ENCODE measurements at regions not wholly inside any gene's neighbourhood (a gene's known extent, or its start where the extent isn't known, plus 50 kb on each side); places are given as distances from the start of the nearest gene placed in this dataset.

DNA sequence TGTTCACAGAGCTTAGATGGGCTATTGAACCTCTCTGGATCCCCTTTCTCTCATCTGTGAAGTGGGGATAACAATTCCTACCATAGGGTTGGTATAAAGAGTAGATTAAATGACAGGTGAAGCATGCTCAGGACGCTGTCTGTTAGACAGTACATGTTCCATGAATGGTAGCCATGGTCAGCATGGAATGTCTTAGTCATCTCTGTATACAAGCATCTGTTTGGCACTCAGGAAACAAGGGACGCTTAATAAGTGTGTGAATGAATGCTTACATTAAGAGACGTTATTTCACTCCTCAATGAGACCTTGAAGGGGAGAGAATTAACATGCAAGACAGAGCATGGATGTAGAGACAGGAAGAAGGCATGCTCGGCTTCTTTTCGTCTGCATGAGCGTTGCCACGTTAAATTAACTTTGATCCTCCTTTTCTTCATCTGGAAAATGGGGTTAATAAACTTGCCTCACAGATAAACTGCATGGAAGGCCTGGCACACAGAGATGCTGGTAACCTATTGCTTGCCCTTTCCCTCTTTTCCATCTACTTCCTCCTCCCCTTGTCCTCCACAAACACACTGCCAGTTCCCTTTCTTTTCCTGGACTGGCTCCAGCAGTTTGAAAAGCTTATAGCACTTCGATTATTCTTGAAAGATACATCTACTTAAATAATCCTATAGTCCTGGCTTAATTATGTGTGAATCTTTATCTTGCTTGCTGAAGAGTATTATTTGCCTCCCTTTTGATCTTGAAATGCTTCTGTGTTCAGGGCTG is 267.2 kb upstream of the MTNR1B start:
- Histone ChIP-seq H3K27ac (ENCODE audit: low read depth, low read length) (no peak overlapping the region), H3K4me3 (ENCODE audit: low read depth, low read length) (no peak overlapping the region), H3K9ac (ENCODE audit: low read depth, low read length) (no peak overlapping the region), H3K4me1 (ENCODE audit: control insufficient read depth, insufficient read depth, low read length) (0 out of 2 replicates have a peak, but pooled peaks cover under 1% of the 10 kb centered on the region), H3K36me3 (ENCODE audit: control insufficient read depth, insufficient read depth, low read length) (no peaks in the 10 kb centered on the region), H3K9me3 (ENCODE audit: control insufficient read depth, insufficient read depth, low read length) (no peaks in the 10 kb centered on the region), H3K27me3 (ENCODE audit: control insufficient read depth, insufficient read depth, low read length) (no peaks in the 10 kb centered on the region)

DNA sequence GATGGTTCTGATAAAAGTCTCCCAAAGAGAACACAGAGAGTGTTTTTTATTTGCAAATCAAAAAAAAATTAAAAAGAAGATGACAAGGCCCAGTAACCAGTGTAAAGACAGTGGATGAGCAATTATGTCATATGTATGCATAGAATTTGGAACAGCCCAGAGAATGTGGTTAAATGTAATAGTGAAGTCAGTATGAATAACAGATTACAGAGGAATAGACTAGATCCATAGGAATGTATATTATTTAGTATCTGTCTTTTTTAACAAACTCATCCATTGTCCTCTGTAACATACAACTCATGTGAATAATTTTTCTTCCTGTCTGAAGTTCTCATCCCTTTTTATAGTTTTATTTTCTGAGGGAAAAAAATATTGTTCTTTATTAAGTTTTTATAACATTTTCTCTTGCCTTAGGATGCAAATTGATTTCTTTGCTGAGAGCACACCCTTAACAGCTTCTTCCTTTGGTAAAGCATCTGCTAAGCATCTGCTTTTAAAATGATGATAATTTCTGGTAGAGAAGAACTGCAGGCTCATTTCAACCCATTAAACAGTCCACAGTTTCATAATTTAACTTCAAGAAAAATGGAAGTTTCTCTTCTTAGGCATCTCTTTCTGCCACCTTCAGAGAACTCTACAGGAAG is 266.5 kb upstream of the MTNR1B start:
- H3K9ac ChIP-seq (ENCODE audit: low read depth, low read length), result no peak overlapping the region

DNA sequence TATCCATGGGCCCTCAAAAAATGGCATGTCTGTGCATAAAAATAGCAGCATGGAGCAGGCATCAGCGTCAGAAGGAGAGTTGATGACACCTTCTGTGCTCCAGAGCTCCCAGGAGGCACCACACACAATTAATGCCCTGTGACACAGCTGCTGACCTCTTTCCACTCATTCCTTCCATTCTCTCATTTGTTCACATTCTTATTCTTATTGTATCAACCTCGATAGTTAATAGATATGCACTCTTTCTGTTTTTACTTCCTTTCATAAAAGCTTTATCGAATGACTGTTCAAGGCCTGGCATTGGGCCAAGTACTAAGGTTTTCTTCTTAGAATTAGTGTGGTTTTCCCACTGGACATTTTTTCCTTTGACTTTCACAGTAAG is 266.0 kb upstream of the MTNR1B start:
- 0 out of 2 replicates have a peak, but pooled peaks cover 4% of the 10 kb centered on the region for H3K4me1 ChIP-seq (ENCODE audit: control insufficient read depth, insufficient read depth, low read length)
- H3K27ac ChIP-seq (ENCODE audit: low read depth, low read length), result no peak overlapping the region
- H3K4me3 ChIP-seq (ENCODE audit: low read depth, low read length), result no peak overlapping the region
- H3K27me3 ChIP-seq (ENCODE audit: control insufficient read depth, insufficient read depth, low read length), result no peaks in the 10 kb centered on the region
- no peak overlapping the region for H3K9ac ChIP-seq (ENCODE audit: low read depth, low read length)
- H3K36me3 ChIP-seq (ENCODE audit: control insufficient read depth, insufficient read depth, low read length), result no peaks in the 10 kb centered on the region
- no peaks in the 10 kb centered on the region for H3K9me3 ChIP-seq (ENCODE audit: control insufficient read depth, insufficient read depth, low read length)

More for the DNA sequence above, 266.5 kb upstream of the MTNR1B start:
- H3K4me3 ChIP-seq (ENCODE audit: low read depth, low read length), result no peak overlapping the region
- no peaks in the 10 kb centered on the region for H3K36me3 ChIP-seq (ENCODE audit: control insufficient read depth, insufficient read depth, low read length)
- no peaks in the 10 kb centered on the region for H3K9me3 ChIP-seq (ENCODE audit: control insufficient read depth, insufficient read depth, low read length)
- H3K27me3 ChIP-seq (ENCODE audit: control insufficient read depth, insufficient read depth, low read length), result no peaks in the 10 kb centered on the region
- no peak overlapping the region for H3K27ac ChIP-seq (ENCODE audit: low read depth, low read length)
- H3K4me1 ChIP-seq (ENCODE audit: control insufficient read depth, insufficient read depth, low read length), result 0 out of 2 replicates have a peak, but pooled peaks cover 4% of the 10 kb centered on the region

GRCh38 chr11:92707173-92707619 is 262.3 kb upstream of the MTNR1B start:
- no peak overlapping the region for H3K4me3 ChIP-seq (ENCODE audit: low read depth, low read length)
- H3K9me3 ChIP-seq (ENCODE audit: control insufficient read depth, insufficient read depth, low read length), result no peaks in the 10 kb centered on the region
- peaks cover 17% of the 10 kb centered on the region; the same call in 1 of the 2 replicates for H3K4me1 ChIP-seq (ENCODE audit: control insufficient read depth, insufficient read depth, low read length)
- no peaks in the 10 kb centered on the region for H3K36me3 ChIP-seq (ENCODE audit: control insufficient read depth, insufficient read depth, low read length)
- H3K27me3 ChIP-seq (ENCODE audit: control insufficient read depth, insufficient read depth, low read length), result no peaks in the 10 kb centered on the region
- no peak overlapping the region for H3K9ac ChIP-seq (ENCODE audit: low read depth, low read length)
- no peak overlapping the region for H3K27ac ChIP-seq (ENCODE audit: low read depth, low read length)

DNA sequence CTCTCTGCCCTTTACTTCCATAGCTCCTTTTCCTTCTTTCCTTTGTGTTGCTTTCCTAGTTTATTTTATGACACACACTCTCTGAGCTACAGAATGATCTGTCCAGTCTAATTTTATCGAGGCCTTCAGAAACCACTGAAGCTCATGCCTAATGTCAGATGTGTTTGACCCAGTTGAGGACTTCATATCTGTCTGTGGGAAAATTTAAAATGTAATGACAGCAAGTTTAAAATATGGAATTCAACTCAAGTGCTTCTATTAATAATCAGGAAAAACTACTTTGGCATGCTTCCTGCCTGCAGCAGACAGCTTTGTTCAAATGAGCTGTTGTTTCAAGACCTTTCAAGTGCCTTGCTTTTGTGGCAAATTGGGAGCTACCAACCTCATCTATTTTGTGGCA is 261.8 kb upstream of the MTNR1B start:
- no peaks in the 10 kb centered on the region for H3K36me3 ChIP-seq (ENCODE audit: control insufficient read depth, insufficient read depth, low read length)
- H3K27me3 ChIP-seq (ENCODE audit: control insufficient read depth, insufficient read depth, low read length), result no peaks in the 10 kb centered on the region
- H3K4me1 ChIP-seq (ENCODE audit: control insufficient read depth, insufficient read depth, low read length), result peaks cover 21% of the 10 kb centered on the region
- H3K9me3 ChIP-seq (ENCODE audit: control insufficient read depth, insufficient read depth, low read length), result no peaks in the 10 kb centered on the region
- H3K4me3 ChIP-seq (ENCODE audit: low read depth, low read length), result no peak overlapping the region
- H3K27ac ChIP-seq (ENCODE audit: low read depth, low read length), result no peak overlapping the region
- no peak overlapping the region for H3K9ac ChIP-seq (ENCODE audit: low read depth, low read length)

DNA sequence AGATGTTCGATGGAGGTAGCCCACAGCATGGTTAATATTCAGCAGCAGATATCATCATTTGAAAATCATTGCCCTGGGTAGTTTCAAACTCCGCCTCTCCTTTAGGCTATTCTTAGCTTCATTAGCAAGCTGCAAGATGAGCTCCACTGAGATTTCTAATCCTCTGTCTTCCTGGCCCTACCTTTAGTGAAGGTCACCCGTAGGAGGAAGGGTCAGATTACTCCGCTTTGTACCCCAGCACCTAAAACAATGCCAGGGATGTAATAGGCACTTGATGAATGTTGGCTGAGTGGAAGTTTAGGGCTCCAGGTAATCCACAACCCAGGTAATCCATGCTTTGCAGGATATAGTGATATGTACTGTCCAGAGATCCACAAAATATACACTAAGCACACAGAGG is 260.1 kb upstream of the MTNR1B start:
- no peak overlapping the region for H3K27ac ChIP-seq (ENCODE audit: low read depth, low read length)
- no peak overlapping the region for H3K4me3 ChIP-seq (ENCODE audit: low read depth, low read length)
- no peak overlapping the region for H3K9ac ChIP-seq (ENCODE audit: low read depth, low read length)
- peaks cover 34% of the 10 kb centered on the region for H3K4me1 ChIP-seq (ENCODE audit: control insufficient read depth, insufficient read depth, low read length)
- H3K36me3 ChIP-seq (ENCODE audit: control insufficient read depth, insufficient read depth, low read length), result no peaks in the 10 kb centered on the region
- H3K27me3 ChIP-seq (ENCODE audit: control insufficient read depth, insufficient read depth, low read length), result no peaks in the 10 kb centered on the region
- no peaks in the 10 kb centered on the region for H3K9me3 ChIP-seq (ENCODE audit: control insufficient read depth, insufficient read depth, low read length)

- no peaks in the 10 kb centered on the region for H3K36me3 ChIP-seq (ENCODE audit: control insufficient read depth, insufficient read depth, low read length)
- no peak overlapping the region for H3K4me3 ChIP-seq (ENCODE audit: low read depth, low read length)
- H3K4me1 ChIP-seq (ENCODE audit: control insufficient read depth, insufficient read depth, low read length), result peaks cover 34% of the 10 kb centered on the region
- H3K27ac ChIP-seq (ENCODE audit: low read depth, low read length), result no peak overlapping the region
- H3K9me3 ChIP-seq (ENCODE audit: control insufficient read depth, insufficient read depth, low read length), result no peaks in the 10 kb centered on the region
- no peaks in the 10 kb centered on the region for H3K27me3 ChIP-seq (ENCODE audit: control insufficient read depth, insufficient read depth, low read length)
- no peak overlapping the region for H3K9ac ChIP-seq (ENCODE audit: low read depth, low read length)
These were observed 257.5 kb upstream of the MTNR1B start for GRCh38 chr11:92711926-92712325.

GRCh38 chr11:92714111-92714510 is 255.3 kb upstream of the MTNR1B start:
- Histone ChIP-seq H3K9ac (ENCODE audit: low read depth, low read length) (no peak overlapping the region), H3K4me1 (ENCODE audit: control insufficient read depth, insufficient read depth, low read length) (peaks cover 29% of the 10 kb centered on the region), H3K27ac (ENCODE audit: low read depth, low read length) (no peak overlapping the region), H3K9me3 (ENCODE audit: control insufficient read depth, insufficient read depth, low read length) (no peaks in the 10 kb centered on the region), H3K27me3 (ENCODE audit: control insufficient read depth, insufficient read depth, low read length) (no peaks in the 10 kb centered on the region), H3K36me3 (ENCODE audit: control insufficient read depth, insufficient read depth, low read length) (no peaks in the 10 kb centered on the region), H3K4me3 (ENCODE audit: low read depth, low read length) (no peak overlapping the region)

DNA sequence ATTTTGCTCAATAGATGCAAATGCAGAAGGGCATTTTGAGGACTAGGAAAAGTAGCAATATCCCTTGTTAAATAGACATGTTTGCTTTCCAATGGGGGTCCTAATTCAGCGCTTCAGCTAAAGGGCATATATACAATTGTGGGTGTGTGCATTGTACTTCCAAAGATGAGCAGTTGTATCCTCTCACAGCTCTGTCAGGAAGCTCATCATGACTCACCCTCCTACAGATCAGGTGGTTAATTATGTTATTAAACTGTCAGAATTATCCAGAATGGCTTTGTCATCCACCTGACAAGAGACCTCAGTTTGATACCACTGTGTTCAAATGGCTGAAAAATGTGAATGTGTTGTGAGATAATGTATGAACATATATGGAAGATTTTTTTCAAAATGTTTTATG is 252.2 kb upstream of the MTNR1B start:
- Histone ChIP-seq H3K36me3 (ENCODE audit: control insufficient read depth, insufficient read depth, low read length) (no peaks in the 10 kb centered on the region), H3K4me1 (ENCODE audit: control insufficient read depth, insufficient read depth, low read length) (peaks cover 17% of the 10 kb centered on the region), H3K27ac (ENCODE audit: low read depth, low read length) (no peak overlapping the region), H3K4me3 (ENCODE audit: low read depth, low read length) (no peak overlapping the region), H3K27me3 (ENCODE audit: control insufficient read depth, insufficient read depth, low read length) (no peaks in the 10 kb centered on the region), H3K9ac (ENCODE audit: low read depth, low read length) (no peak overlapping the region), H3K9me3 (ENCODE audit: control insufficient read depth, insufficient read depth, low read length) (no peaks in the 10 kb centered on the region)

DNA sequence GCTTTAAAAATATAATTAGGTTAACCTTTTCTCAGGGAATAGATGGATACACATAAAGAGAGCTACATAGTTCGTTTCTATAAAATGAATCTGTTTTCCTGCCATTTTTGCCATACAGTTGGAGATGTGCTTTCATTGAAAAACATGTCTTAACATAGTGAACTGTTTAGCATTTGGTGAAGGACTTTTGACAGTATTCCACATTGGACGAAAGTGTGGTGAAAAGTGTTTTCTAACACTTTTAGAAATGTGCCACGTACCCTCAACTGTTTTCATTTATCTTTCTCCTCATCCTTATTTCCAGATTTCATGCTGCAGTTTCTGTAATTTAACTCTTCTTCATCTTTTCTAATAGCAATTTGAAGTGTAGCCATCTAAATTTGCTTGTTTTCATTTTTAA is 249.1 kb upstream of the MTNR1B start:
- Histone ChIP-seq H3K9me3 (ENCODE audit: control insufficient read depth, insufficient read depth, low read length) (no peaks in the 10 kb centered on the region), H3K27me3 (ENCODE audit: control insufficient read depth, insufficient read depth, low read length) (no peaks in the 10 kb centered on the region), H3K9ac (ENCODE audit: low read depth, low read length) (no peak overlapping the region), H3K27ac (ENCODE audit: low read depth, low read length) (no peak overlapping the region), H3K4me3 (ENCODE audit: low read depth, low read length) (no peak overlapping the region), H3K36me3 (ENCODE audit: control insufficient read depth, insufficient read depth, low read length) (no peaks in the 10 kb centered on the region), H3K4me1 (ENCODE audit: control insufficient read depth, insufficient read depth, low read length) (no peaks in the 10 kb centered on the region)

- Histone ChIP-seq H3K4me3 (ENCODE audit: low read depth, low read length) (no peak overlapping the region), H3K4me1 (ENCODE audit: control insufficient read depth, insufficient read depth, low read length) (0 out of 2 replicates have a peak, but pooled peaks cover 3% of the 10 kb centered on the region), H3K9me3 (ENCODE audit: control insufficient read depth, insufficient read depth, low read length) (no peaks in the 10 kb centered on the region), H3K9ac (ENCODE audit: low read depth, low read length) (no peak overlapping the region), H3K27me3 (ENCODE audit: control insufficient read depth, insufficient read depth, low read length) (no peaks in the 10 kb centered on the region), H3K27ac (ENCODE audit: low read depth, low read length) (no peak overlapping the region), H3K36me3 (ENCODE audit: control insufficient read depth, insufficient read depth, low read length) (no peaks in the 10 kb centered on the region)
These were observed 244.1 kb upstream of the MTNR1B start for GRCh38 chr11:92725352-92725751.
